ENCODE measurements at regions not wholly inside any gene's neighbourhood (a gene's known extent, or its start where the extent isn't known, plus 50 kb on each side); places are given as distances from the start of the nearest gene placed in this dataset.

- TF ChIP-seq POLR2A (conservative IDR thresholded peaks at IDR 0.05) (no peak), FOSL1 (tag; conservative IDR thresholded peaks at IDR 0.05) (no peak), USF2 (CRISPR knock-in tag; IDR thresholded peaks at IDR 0.05) (no peak), SMARCA5 (IDR thresholded peaks at IDR 0.05) (no peak), ETS1 (conservative IDR thresholded peaks at IDR 0.05; ENCODE audit: control insufficient read depth, low read depth, low read length) (no peak), ZC3H4 (CRISPR knock-in tag; IDR thresholded peaks at IDR 0.05; ENCODE audit: borderline replicate concordance) (no peak), E2F5 (CRISPR knock-in tag; IDR thresholded peaks at IDR 0.05) (no peak), ADNP (tag; IDR thresholded peaks at IDR 0.05) (no peak)
These were observed 66.1 kb upstream of the ACSL1 start for GRCh38 chr4:184891816-184892397.

All from K562 (cell line).